AG10803 (cell line): ENCODE measurements at regions not wholly inside any gene's neighbourhood (a gene's known extent, or its start where the extent isn't known, plus 50 kb on each side); places are given as distances from the start of the nearest gene placed in this dataset.

ENCODE experiments used
- DNase-seq: peaks from one replicate; pipeline ENCODE4 v3.0.0; 2010; ENCODE audit warnings: low read depth
- H3K4me3 ChIP-seq: 2 replicates; pipeline ENCODE4 v1.5.1; 2011; ENCODE audit warnings: mild to moderate bottlenecking, low read length, control low read depth
- TF ChIP-seq, protein P1 (sequence below): conservative IDR thresholded peaks from 2 replicates; pipeline ENCODE4 v1.5.1; 2011; ENCODE audit warnings: mild to moderate bottlenecking, low read length, control low read depth, inconsistent platforms

DNA sequence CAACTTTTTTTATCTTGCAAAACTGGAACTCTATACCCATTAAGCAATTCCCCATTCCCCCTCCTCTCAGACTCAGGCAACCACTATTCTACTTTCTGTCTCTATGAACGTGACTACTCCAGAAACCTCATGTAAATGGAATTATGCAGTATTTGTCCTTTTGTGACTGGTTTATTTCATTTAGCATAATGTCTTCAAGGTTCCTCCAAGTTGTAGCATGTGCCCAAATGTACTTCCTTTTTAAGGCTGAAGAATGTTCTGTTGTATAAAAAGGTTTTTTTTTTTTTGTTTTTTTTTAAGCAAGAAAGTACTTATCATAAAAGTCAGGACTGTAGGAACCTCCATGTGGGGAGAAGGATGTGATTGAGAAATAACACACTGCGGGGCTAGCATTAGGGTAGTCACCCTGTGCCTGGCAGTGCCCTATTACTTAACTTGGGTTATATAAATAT lies 145.3 kb upstream of the FOXN2 start:
- DNase-seq: no peak
- no peak overlapping the region for H3K4me3 ChIP-seq

DNA sequence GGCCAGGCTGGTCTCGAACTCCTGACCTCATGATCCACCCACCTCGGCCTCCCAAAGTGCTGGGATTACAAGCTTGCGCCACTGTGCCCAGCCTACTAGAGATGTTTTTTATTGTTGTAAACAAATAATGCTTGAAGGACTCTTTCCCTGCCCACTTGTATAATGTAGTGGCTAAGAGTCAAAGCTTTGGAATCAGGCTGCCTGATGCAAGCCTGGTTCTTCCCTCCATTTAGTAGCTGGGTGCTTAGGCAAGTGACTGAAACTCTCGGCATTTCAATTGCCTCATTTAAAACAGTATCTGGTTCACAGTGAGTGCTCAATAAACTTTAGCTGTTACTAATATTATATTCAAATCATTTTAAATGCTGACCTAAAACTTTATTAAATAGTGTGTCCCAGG lies 144.2 kb upstream of the FOXN2 start:
- TF ChIP-seq, protein P1, sequence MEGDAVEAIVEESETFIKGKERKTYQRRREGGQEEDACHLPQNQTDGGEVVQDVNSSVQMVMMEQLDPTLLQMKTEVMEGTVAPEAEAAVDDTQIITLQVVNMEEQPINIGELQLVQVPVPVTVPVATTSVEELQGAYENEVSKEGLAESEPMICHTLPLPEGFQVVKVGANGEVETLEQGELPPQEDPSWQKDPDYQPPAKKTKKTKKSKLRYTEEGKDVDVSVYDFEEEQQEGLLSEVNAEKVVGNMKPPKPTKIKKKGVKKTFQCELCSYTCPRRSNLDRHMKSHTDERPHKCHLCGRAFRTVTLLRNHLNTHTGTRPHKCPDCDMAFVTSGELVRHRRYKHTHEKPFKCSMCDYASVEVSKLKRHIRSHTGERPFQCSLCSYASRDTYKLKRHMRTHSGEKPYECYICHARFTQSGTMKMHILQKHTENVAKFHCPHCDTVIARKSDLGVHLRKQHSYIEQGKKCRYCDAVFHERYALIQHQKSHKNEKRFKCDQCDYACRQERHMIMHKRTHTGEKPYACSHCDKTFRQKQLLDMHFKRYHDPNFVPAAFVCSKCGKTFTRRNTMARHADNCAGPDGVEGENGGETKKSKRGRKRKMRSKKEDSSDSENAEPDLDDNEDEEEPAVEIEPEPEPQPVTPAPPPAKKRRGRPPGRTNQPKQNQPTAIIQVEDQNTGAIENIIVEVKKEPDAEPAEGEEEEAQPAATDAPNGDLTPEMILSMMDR: no peak

More for the DNA sequence above, 145.3 kb upstream of the FOXN2 start:
- TF ChIP-seq, protein P1: no peak

DNA sequence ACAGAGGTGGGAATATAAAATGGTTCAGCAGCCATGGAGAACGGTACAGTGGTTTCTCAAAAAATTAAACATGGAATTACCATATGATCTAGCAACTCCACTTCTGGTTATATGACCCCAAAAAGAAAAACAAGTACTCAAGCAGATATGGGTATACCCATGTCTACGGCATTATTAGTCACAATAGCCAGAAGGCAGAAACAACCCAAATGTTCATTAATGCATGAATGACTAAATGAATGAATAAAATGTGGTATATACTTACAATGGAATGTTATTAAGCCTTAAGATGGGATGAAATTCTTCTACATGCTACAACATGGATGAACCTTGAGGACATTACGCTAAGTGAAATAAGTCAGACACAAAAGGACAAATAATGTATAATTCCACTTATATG lies 141.3 kb upstream of the FOXN2 start:
- TF ChIP-seq, protein P1: no peak
- DNase-seq: no peak
- no peak overlapping the region for H3K4me3 ChIP-seq

More for the DNA sequence above, 144.2 kb upstream of the FOXN2 start:
- no peak overlapping the region for H3K4me3 ChIP-seq
- peak; percentile 56 for DNase-seq

DNA sequence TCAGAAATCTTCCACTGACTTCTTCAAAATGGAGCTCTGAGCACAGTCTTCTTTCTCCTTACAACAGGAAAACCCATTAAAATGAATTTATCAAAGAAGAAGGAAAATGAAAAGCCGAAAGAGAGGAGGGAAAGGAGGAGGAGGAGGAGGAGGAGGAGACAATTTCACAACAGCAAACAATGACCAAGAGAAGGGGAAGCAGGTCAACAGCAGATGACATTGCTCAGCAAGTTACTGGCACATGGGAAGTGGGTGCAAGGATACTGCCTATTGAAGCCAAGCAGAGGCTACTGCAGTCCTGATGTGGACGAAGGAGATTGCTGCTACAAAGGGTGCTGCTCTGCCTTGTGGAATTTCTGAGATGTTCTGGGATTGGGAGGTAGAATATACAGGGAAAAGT lies 140.0 kb upstream of the FOXN2 start:
- no peak overlapping the region for H3K4me3 ChIP-seq
- TF ChIP-seq, protein P1: no peak
- DNase-seq: peak; percentile 4

DNA sequence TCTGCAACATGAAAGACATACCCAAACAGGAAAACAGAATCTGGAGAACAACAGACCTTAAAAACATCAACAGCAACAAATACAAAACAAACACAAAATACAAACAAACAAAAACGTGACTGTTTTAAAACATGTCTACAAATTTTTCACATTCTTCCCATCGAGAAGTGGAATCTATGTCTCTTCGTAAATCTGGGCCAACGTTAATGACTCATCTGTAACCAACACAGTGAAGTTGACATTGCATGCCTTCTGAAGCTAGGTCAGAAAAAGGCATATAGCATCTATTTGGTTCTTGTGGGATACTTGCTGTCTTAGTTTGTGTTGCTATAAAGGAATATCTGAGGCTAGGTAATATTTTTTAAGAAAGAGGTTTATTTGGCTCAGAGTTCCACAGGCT lies 139.2 kb upstream of the FOXN2 start:
- DNase-seq: peak; percentile 79
- no peak overlapping the region for H3K4me3 ChIP-seq
- TF ChIP-seq, protein P1: no peak

DNA sequence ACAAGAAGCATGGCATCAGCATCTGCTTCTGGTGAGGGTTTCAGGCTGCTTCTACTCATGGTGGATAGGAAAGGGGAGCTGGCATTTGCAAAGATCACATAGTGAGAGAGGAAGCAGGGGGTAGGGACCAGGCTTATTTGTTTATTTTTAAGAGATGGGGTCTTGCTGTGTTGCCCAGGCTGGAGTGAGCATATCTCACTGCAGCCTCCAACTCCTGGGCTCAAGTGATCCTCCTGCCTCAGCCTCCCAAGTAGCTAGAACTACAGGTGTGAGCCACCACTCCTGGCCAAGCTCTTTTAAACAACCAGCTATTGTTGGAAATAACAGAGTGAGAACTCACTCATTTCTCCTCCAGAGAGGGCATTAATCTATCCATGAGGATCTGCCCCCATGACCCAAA lies 138.8 kb upstream of the FOXN2 start:
- H3K4me3 ChIP-seq: no peak overlapping the region
- no peak for DNase-seq
- TF ChIP-seq, protein P1: no peak

DNA sequence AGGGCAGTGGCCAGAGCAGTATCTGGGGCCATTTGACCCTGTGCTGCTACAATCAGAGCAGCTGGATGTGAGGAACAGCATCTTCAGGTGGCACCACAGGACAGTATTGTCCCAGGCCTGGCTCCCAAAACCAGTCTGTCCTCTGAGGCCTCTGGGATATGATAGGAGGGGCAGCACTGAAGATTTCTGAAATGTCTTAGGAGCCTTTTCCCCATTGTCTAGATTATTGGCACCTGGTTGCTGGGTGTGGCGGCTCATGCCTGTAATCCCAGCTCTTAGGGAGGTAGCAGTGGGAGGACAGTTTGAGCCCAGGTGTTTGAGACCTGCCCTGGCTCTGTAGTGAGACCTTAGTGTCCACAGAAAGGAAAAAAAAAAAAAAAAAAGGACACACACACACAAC lies 137.6 kb upstream of the FOXN2 start:
- H3K4me3 ChIP-seq: no peak overlapping the region
- no peak for DNase-seq
- TF ChIP-seq, protein P1: no peak
